GM23338 (cell line): ENCODE measurements at regions not wholly inside any gene's neighbourhood (a gene's known extent, or its start where the extent isn't known, plus 50 kb on each side); places are given as distances from the start of the nearest gene placed in this dataset.

ENCODE experiments used
- CREB1 ChIP-seq: fragments of 250-450 bp; sonication (Bioruptor Pico); IDR thresholded peaks from 2 replicates; pipeline ENCODE4 v1.5.0; 2020; ENCODE audit warnings: low read depth, mild to moderate bottlenecking, moderate library complexity
- CTCF ChIP-seq, 2 experiments: fragments of 200-600 bp in 1 of 2; sonication (generic) in 1 of 2; conservative IDR thresholded peaks; 2 replicates each; pipeline versions ENCODE4 v1.5.1 to v1.6.1; 2016 to 2017; ENCODE audit warnings: antibody characterized with exemption in 2 of 2, low read depth in 2 of 2, mild to moderate bottlenecking in 2 of 2, moderate library complexity in 1 of 2
- ETS1 ChIP-seq: IDR thresholded peaks from 2 replicates; pipeline ENCODE4 v1.6.1; 2016; ENCODE audit warnings: antibody characterized with exemption
- EZH2 ChIP-seq: fragments of 200-600 bp; sonication (generic); IDR thresholded peaks from one replicate; pipeline ENCODE4 v1.8.0; 2017; ENCODE audit warnings: antibody characterized with exemption, mild to moderate bottlenecking, low read depth; ENCODE audit not compliant: unreplicated experiment
- EZH2phosphoT487 ChIP-seq: fragments of 200-600 bp; sonication (generic); IDR thresholded peaks from one replicate; pipeline ENCODE4 v1.8.1; 2018; ENCODE audit warnings: antibody characterized with exemption; ENCODE audit not compliant: unreplicated experiment
- JUNB ChIP-seq: IDR thresholded peaks from one replicate; pipeline ENCODE4 v1.6.1; 2016; ENCODE audit warnings: antibody characterized with exemption; ENCODE audit not compliant: unreplicated experiment
- POLR2AphosphoS5 ChIP-seq: IDR thresholded peaks from 2 replicates; pipeline ENCODE4 v1.6.1; 2016; ENCODE audit warnings: antibody characterized with exemption, low read depth
- REST ChIP-seq: IDR thresholded peaks from one replicate; pipeline ENCODE4 v1.6.1; 2018; ENCODE audit warnings: antibody characterized with exemption; ENCODE audit not compliant: unreplicated experiment
- STAT1 ChIP-seq: IDR thresholded peaks from one replicate; pipeline ENCODE4 v1.6.1; 2016; ENCODE audit warnings: antibody characterized with exemption; ENCODE audit not compliant: unreplicated experiment
- ZNF331 ChIP-seq: fragments of 250-450 bp; sonication (Bioruptor Pico); IDR thresholded peaks from 2 replicates; pipeline ENCODE4 v1.5.0; 2020; ENCODE audit warnings: low read depth, mild to moderate bottlenecking, moderate library complexity
- ZNF462 ChIP-seq: fragments of 250-450 bp; sonication (Bioruptor Pico); IDR thresholded peaks from 2 replicates; pipeline ENCODE4 v1.5.0; 2020; ENCODE audit warnings: mild to moderate bottlenecking, moderate library complexity

GRCh38 chr17:33504571-33504970 lies 211.5 kb upstream of the ASIC2 start:
- TF ChIP-seq CTCF (conservative IDR thresholded peaks at IDR 0.05; ENCODE audit: low read depth in 2 of 2) (no peak), EZH2 (no peak), ETS1 (no peak), EZH2phosphoT487 (no peak), ZNF331 (CRISPR knock-in tag) (no peak), REST (no peak), JUNB (no peak), POLR2AphosphoS5 (no peak), CREB1 (CRISPR knock-in tag) (no peak), STAT1 (no peak), ZNF462 (CRISPR knock-in tag) (no peak)
